NCI-H774 (cell line): ENCODE measurements at regions not wholly inside any gene's neighbourhood (a gene's known extent, or its start where the extent isn't known, plus 50 kb on each side); places are given as distances from the start of the nearest gene placed in this dataset.

Experiments
- DNase-seq: peaks from one replicate; lab custom pipeline; 2025; lab: John Stamatoyannopoulos, UW

DNA sequence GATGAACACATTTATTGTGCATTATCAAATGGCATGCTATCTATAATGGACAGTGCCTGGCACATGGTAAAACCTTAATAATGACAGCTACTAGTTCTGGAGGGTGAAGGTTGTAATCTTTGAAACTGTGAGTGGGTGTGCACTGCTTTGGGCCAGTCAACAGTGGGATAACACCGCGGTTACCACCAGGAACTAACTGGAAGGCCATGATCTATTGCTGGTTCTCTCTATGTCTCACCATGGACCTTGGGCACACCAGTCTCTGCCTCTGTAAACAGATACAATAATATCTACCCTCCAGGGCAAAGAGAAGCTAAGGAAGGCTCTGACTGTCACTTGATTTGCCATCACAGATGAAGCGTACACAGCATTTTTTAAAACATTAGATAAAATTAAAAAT is 198.6 kb upstream of the ESRRG start:
- DNase-seq = no peak

DNA sequence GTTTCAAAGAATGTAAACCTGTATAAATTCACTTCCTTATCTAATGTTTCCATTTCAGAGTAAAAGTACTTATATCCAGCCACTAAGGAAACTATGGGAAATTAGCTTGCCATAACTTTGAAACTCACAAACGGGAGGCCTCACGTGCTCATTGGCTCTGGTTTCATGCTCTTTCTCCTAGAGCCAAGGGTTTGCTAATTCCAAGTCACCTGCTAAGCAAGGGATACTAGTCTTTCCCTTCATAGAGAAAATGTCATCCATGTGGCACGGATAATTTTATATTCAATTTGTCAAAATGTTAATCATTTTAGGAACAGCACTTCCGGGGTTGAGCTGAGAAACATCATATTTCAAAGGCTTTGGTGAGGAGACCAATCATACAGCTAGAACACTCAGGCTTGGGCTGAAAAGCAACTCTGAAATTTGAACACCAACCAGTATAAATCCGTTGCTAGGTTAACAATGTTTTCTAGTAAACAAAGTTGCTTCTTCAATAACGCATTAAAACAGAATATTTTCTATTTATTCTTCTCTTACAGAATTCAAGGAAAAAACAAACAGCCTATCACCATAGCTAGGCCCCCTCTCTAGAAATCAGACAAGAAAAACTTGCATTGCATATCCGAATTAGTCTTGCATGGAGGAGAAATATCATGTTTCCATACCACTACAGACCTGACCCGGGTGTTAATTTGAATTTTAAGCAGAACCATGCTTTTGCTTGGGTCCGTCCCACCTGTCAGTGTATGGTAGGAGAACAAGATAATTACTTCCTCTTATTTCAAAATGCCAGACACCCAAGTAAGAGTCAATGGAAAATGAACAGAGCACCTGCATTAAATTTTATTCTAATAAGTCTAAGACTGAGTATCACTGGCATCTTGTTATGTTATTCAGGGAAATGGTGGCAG is 196.1 kb upstream of the ESRRG start:
- no peak for DNase-seq

DNA sequence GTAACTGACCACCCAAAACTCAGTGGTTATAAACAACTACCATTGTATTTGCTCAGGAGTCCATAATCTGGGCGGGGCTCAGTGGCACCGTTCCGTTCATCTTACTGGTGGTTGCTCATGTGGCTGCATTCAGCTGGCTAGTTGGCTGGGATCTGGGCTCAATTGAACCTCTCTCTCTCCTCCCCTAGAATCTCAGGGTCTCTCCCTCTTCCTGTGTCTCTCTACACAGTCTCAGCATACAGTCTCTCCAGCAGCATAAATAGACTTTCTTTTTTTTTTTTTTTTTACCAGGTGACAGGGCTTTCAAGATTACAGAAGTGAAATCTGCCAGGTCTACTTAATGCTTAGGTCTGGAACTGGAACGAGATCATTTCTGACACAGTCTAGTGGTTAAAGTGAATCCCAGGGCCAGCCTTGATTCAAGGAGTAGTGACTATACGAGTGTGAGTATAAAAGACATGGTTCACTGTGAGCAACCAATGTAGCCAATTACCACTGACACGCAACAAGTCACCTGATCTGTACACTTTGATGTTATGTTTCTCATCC is 193.7 kb upstream of the ESRRG start:
- DNase-seq = no peak

GRCh38 chr1:216914974-216915373 is 191.7 kb upstream of the ESRRG start:
- DNase-seq = no peak

DNA sequence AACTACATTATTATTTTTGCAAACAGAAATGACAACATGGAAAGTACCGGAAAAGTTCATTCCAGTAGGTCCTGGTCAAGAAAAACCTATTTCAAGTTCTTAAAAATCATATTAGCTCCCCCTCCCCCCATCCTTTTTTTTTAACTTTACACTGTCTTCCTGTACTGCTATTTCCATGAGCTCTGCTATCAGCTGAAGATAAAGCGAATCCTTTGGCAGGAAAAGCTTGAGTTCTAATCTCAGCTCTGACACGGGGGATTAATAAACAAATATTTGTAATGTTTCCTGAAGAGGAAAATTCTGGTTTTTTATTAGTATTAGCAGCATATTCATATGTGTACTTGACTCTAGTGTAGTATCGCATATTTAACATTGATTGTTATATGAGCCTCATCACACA is 190.7 kb upstream of the ESRRG start:
- DNase-seq = no peak

- no peak for DNase-seq
These were observed 187.0 kb upstream of the ESRRG start for GRCh38 chr1:216910081-216910840.

GRCh38 chr1:216908126-216908525 is 184.9 kb upstream of the ESRRG start:
- no peak for DNase-seq

GRCh38 chr1:216907100-216907499 is 183.9 kb upstream of the ESRRG start:
- DNase-seq = no peak

GRCh38 chr1:216905781-216906180 is 182.6 kb upstream of the ESRRG start:
- no peak for DNase-seq

DNA sequence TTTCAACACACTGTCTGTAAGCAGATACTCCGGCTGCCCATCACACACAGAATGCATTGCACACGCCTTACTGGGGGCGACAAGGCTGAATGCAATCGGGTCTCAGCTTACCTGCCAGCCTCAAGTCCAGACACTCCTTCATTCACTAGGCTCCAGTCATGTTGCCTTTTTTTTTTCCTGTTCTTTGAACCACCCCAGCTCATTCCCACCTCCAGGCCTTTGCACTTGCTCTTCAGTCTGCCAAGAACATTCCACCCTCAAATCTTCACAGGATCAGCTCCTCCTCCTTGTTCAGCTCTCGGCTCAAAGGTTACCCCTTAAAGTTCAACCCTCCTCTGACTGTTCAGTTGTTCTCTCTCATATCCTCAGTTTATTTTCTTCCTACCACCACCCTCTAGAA is 181.9 kb upstream of the ESRRG start:
- DNase-seq = no peak

DNA sequence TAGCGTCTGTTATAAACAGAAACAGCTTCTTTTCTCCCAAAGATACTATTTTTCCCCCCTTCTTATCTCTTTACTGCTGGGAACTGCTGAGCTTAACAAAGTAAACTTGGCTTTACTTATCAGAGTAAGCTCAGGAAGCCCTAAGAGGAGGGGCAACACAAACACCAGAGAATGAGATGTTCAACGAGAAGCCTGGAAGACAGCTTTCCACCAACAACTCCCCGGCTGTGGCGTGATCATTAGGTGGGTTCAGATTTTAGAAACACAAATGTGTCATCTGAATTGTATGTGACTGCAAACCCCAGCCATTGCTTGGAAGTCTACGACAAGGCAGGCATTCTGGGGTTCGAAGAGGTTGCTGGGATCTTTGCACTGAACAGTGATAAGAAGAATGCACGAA is 181.2 kb upstream of the ESRRG start:
- DNase-seq = no peak

GRCh38 chr1:216903382-216903740 is 180.1 kb upstream of the ESRRG start:
- DNase-seq = no peak

- peak; percentile 40 for DNase-seq
These were observed 179.6 kb upstream of the ESRRG start for GRCh38 chr1:216902669-216903381.

DNA sequence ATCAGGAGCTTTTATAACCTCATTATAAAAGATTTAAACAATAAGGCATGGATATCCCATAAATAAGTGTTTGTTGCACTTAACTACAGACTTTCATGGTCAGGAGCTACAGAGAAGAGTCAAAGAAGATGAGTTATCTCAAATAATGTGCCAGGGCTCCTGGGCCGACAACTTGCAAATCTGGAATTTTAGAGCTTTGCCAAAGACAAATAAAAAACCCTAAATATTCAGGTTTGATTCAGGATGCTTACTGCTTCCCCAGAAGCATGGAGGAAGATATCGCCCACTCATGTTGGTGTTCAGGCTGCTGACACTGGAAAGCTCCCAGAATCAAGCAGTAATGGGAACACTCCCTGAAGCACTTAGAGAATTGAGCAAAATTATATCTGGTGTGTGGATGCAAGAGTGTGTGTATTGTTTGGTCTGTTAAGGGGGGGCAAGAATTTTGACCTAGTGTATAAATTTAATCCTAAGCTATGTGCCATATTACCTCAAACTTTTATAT is 176.9 kb upstream of the ESRRG start:
- no peak for DNase-seq

- no peak for DNase-seq
These were observed 175.6 kb upstream of the ESRRG start for GRCh38 chr1:216898801-216899200.

DNA sequence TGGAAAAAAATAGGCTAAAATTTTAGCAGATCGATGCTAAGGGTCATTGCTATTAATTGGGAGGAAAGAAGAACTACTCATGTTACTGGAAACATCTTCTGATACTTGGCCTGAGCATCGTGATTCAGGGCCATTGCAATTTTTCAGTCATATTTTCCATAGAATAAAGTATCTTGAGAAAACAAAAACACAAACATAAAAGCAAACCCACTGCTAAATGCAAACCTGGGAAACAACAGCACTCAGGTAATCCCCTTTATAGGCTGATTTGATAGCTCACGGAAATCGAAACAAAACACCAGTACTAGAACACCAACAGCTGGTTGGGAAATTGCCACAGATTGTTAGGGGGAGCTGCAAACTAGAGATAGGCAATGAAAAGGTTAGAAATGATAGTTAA is 172.9 kb upstream of the ESRRG start:
- no peak for DNase-seq

DNA sequence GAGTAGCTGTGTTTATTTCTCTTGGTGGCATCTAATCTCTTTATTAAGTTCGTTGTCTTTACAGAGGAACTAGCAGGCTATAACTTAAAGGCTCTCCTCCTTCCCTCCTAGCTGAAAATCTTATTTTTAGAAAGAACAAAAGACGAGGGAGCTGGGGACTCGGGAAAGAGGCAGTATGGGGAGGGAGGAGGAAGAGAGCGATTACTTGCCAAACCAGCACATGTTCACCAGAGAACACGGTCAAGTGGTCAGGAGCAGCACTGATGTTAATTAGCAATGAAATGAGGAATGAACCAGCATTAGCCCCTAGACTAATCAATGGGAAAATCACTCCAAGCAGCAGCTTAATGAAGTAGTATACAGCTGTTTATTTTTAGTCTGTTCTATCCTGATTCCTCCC is 171.3 kb upstream of the ESRRG start:
- DNase-seq = no peak

GRCh38 chr1:216892581-216893160 is 169.4 kb upstream of the ESRRG start:
- no peak for DNase-seq

DNA sequence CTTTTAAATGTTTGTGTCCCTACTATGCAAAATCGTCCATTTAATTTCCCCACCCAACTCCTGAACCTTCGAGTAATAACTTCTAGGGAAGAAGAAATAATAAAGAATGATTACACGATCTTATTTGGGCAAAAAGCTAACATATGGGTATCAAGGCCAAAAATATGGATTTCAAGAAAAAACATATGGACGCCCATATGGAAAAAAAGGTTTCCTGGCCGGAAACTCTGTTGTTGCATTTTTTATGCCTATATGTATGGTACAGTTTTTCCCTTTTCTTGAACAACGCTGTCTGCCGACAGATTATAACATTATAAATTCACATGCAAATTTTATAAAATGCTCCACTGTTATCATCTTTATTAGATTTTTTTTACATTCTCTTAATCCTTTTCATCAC is 167.6 kb upstream of the ESRRG start:
- DNase-seq = no peak

DNA sequence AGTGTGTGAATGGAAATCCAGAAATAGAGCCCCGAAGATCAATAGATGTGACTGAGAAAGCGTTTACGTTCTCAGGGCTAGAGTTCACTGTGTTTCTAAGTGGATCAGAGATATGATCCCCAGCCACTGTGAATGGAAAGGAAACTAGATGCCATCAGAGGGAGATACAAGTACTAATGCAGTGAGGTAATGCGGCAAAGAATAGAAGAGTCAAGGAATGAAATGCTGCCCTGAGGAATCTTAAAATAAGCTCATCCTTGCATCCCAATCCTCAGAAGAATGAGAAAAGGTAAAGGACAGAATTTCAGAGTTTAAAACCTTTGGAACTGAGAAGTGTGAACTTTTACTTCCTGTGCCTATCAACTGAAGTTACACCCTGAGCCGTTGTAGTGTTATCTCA is 165.5 kb upstream of the ESRRG start:
- no peak for DNase-seq

DNA sequence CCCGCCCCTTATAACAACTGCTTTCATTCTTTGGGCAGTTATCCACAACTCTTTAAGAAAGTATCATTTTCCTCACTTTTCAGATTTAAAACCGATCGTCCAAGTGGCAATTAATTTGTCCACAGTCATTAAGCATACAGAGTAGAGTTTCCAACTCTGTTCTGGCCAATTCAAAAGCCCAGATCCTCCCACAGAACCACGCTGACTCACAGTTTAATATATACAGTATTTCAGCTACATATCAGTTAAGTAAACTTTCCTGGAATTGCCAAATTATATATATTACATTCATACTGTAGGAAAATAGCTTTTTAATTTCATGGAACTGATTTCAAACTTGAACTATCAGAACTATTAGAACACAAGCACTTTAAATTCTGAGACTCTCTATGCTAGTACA is 163.8 kb upstream of the ESRRG start:
- no peak for DNase-seq
